Osteocyte (in vitro differentiated cells): ENCODE measurements at regions not wholly inside any gene's neighbourhood (a gene's known extent, or its start where the extent isn't known, plus 50 kb on each side); places are given as distances from the start of the nearest gene placed in this dataset.

ENCODE experiments used
- DNase-seq: peaks from one replicate; pipeline ENCODE4 v3.0.0; 2021; ENCODE audit warnings: mixed read lengths; ENCODE audit not compliant: unreplicated experiment; ENCODE audit errors: extremely low spot score
- H3K27ac Mint-ChIP-seq: one replicate; pipeline ENCODE4 v1.8.0; 2021; ENCODE audit warnings: mild to moderate bottlenecking, mixed read lengths; ENCODE audit not compliant: unreplicated experiment
- H3K27me3 Mint-ChIP-seq: one replicate; pipeline ENCODE4 v1.8.0; 2021; ENCODE audit warnings: mixed read lengths; ENCODE audit not compliant: unreplicated experiment
- H3K36me3 Mint-ChIP-seq: one replicate; pipeline ENCODE4 v1.8.0; 2021; ENCODE audit warnings: mixed read lengths; ENCODE audit not compliant: unreplicated experiment
- H3K4me1 Mint-ChIP-seq: one replicate; pipeline ENCODE4 v1.8.0; 2021; ENCODE audit warnings: mixed read lengths; ENCODE audit not compliant: unreplicated experiment
- H3K4me3 Mint-ChIP-seq: one replicate; pipeline ENCODE4 v1.8.0; 2021; ENCODE audit warnings: mild to moderate bottlenecking, moderate library complexity, mixed read lengths; ENCODE audit not compliant: unreplicated experiment
- H3K9me3 Mint-ChIP-seq: one replicate; pipeline ENCODE4 v1.8.0; 2021; ENCODE audit warnings: mixed read lengths; ENCODE audit not compliant: unreplicated experiment
- TF ChIP-seq, protein P1 (sequence below): fragments of 200-600 bp; sonication (generic); IDR thresholded peaks from 2 replicates; pipeline ENCODE4 v1.5.0; 2021; ENCODE audit warnings: antibody characterized with exemption, mild to moderate bottlenecking, moderate library complexity

DNA sequence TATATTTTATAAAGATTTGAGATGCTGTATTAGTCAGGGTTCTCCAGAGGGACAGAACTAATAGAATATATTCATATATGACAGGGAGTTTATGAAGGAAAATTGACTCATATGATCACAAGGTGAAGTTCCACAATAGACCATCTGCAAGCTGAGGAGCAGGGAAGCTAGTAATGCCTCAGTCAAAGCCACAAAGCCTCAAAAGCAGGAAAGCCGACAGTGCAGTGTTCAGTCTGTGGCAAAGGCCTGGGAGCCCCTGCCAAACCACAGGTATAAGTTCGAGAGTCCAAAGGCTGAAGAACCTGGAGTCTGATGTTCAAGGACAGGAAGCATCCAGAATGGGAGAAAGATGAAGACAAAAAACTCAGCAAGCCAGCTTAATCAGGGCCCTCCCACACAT, 382.2 kb downstream of the LRRC70 start:
- TF ChIP-seq, protein P1, sequence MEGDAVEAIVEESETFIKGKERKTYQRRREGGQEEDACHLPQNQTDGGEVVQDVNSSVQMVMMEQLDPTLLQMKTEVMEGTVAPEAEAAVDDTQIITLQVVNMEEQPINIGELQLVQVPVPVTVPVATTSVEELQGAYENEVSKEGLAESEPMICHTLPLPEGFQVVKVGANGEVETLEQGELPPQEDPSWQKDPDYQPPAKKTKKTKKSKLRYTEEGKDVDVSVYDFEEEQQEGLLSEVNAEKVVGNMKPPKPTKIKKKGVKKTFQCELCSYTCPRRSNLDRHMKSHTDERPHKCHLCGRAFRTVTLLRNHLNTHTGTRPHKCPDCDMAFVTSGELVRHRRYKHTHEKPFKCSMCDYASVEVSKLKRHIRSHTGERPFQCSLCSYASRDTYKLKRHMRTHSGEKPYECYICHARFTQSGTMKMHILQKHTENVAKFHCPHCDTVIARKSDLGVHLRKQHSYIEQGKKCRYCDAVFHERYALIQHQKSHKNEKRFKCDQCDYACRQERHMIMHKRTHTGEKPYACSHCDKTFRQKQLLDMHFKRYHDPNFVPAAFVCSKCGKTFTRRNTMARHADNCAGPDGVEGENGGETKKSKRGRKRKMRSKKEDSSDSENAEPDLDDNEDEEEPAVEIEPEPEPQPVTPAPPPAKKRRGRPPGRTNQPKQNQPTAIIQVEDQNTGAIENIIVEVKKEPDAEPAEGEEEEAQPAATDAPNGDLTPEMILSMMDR = no peak
- no peak for DNase-seq
- Mint-ChIP-seq H3K4me3 (no peak overlapping the region), H3K27me3 (peaks cover 6% of the 10 kb centered on the region), H3K4me1 (no peaks in the 10 kb centered on the region), H3K9me3 (peaks cover 25% of the 10 kb centered on the region), H3K27ac (no peak overlapping the region), H3K36me3 (no peaks in the 10 kb centered on the region)

GRCh38 chr5:62956597-62956996, 378.0 kb downstream of the LRRC70 start:
- no peaks in the 10 kb centered on the region for H3K36me3 Mint-ChIP-seq
- H3K27me3 Mint-ChIP-seq = peaks cover 6% of the 10 kb centered on the region
- DNase-seq = no peak
- TF ChIP-seq, protein P1 = no peak
- H3K4me3 Mint-ChIP-seq = no peak overlapping the region
- H3K9me3 Mint-ChIP-seq = peaks cover under 1% of the 10 kb centered on the region
- H3K4me1 Mint-ChIP-seq = no peaks in the 10 kb centered on the region
- no peak overlapping the region for H3K27ac Mint-ChIP-seq

GRCh38 chr5:62954578-62954977, 376.0 kb downstream of the LRRC70 start:
- TF ChIP-seq, protein P1 = no peak
- DNase-seq = no peak
- Mint-ChIP-seq H3K9me3 (peaks cover 5% of the 10 kb centered on the region), H3K27me3 (peaks cover 6% of the 10 kb centered on the region), H3K27ac (no peak overlapping the region), H3K36me3 (no peaks in the 10 kb centered on the region), H3K4me3 (no peak overlapping the region), H3K4me1 (no peaks in the 10 kb centered on the region)

- H3K27ac Mint-ChIP-seq = no peak overlapping the region
- peaks cover 8% of the 10 kb centered on the region for H3K9me3 Mint-ChIP-seq
- H3K4me3 Mint-ChIP-seq = no peak overlapping the region
- no peak for DNase-seq
- H3K36me3 Mint-ChIP-seq = no peaks in the 10 kb centered on the region
- H3K4me1 Mint-ChIP-seq = peaks cover 6% of the 10 kb centered on the region
- no peaks in the 10 kb centered on the region for H3K27me3 Mint-ChIP-seq
- TF ChIP-seq, protein P1 = no peak
Measured at GRCh38 chr5:62948301-62948700, 369.7 kb downstream of the LRRC70 start.

GRCh38 chr5:62942384-62942783, 363.8 kb downstream of the LRRC70 start:
- Mint-ChIP-seq H3K4me3 (no peak overlapping the region), H3K4me1 (peaks cover 18% of the 10 kb centered on the region), H3K27ac (no peak overlapping the region), H3K9me3 (peaks cover 3% of the 10 kb centered on the region), H3K27me3 (no peaks in the 10 kb centered on the region), H3K36me3 (no peaks in the 10 kb centered on the region)
- DNase-seq = no peak
- TF ChIP-seq, protein P1 = no peak
